NCI-H2171 treated with DMSO at 0.1 percent for 48 hours (cell line): ENCODE measurements at regions not wholly inside any gene's neighbourhood (a gene's known extent, or its start where the extent isn't known, plus 50 kb on each side); places are given as distances from the start of the nearest gene placed in this dataset.
A peak's percentile ranks its signal among the peaks of the same experiment; 100 is the strongest.

Experiments
- DNase-seq: peaks from one replicate; lab custom pipeline; 2025; lab: John Stamatoyannopoulos, UW

- peak; percentile 56 for DNase-seq
Measured at GRCh38 chr4:1511441-1512041, 105.3 kb upstream of the NKX1-1 start.

GRCh38 chr4:1510931-1511330 is 104.7 kb upstream of the NKX1-1 start:
- no peak for DNase-seq

- DNase-seq, result no peak
Measured at GRCh38 chr4:1509366-1509765, 103.1 kb upstream of the NKX1-1 start.

- DNase-seq, result no peak
Measured at GRCh38 chr4:1508161-1509160, 102.2 kb upstream of the NKX1-1 start.

GRCh38 chr4:1506956-1507721 is 100.9 kb upstream of the NKX1-1 start:
- no peak for DNase-seq

- DNase-seq, result no peak
Measured at GRCh38 chr4:1505511-1506460, 99.5 kb upstream of the NKX1-1 start.

- DNase-seq, result no peak
Measured at GRCh38 chr4:1504595-1505500, 98.6 kb upstream of the NKX1-1 start.

GRCh38 chr4:1503583-1504471 is 97.6 kb upstream of the NKX1-1 start:
- no peak for DNase-seq

- DNase-seq, result no peak
Measured at GRCh38 chr4:1502976-1503375, 96.7 kb upstream of the NKX1-1 start.

GRCh38 chr4:1502501-1502886 is 96.3 kb upstream of the NKX1-1 start:
- no peak for DNase-seq

GRCh38 chr4:1501754-1502500 is 95.7 kb upstream of the NKX1-1 start:
- no peak for DNase-seq

GRCh38 chr4:1500966-1501753 is 94.9 kb upstream of the NKX1-1 start:
- DNase-seq, result no peak

GRCh38 chr4:1500231-1500965 is 94.2 kb upstream of the NKX1-1 start:
- DNase-seq, result no peak

- no peak for DNase-seq
Measured at GRCh38 chr4:1499465-1499864, 93.2 kb upstream of the NKX1-1 start.

GRCh38 chr4:1497189-1497801 is 91.1 kb upstream of the NKX1-1 start:
- no peak for DNase-seq

- no peak for DNase-seq
Measured at GRCh38 chr4:1496116-1496642, 89.9 kb upstream of the NKX1-1 start.
